ENCODE measurements at regions not wholly inside any gene's neighbourhood (a gene's known extent, or its start where the extent isn't known, plus 50 kb on each side); places are given as distances from the start of the nearest gene placed in this dataset.

- 31 to 34% methylated on average over 3 of the region's 3 CpGs for WGBS, 2 donors
- no peak for DNase-seq
- H3K4me1 ChIP-seq: no peaks in the 10 kb centered on the region
- H3K36me3 ChIP-seq (replicated peaks in 1 of 2; ENCODE audit: insufficient read depth in 1 of 2, low read depth in 2 of 2): no peaks in the 10 kb centered on the region
- H3K27ac ChIP-seq: no peak overlapping the region
- TF ChIP-seq CTCF (IDR thresholded peaks at IDR 0.05) (no peak), POLR2A (IDR thresholded peaks at IDR 0.05) (no peak)
- no peaks in the 10 kb centered on the region for H3K27me3 ChIP-seq
- no peak for ATAC-seq
- H3K9me3 ChIP-seq: no peaks in the 10 kb centered on the region
- intact Hi-C loops (cut with DNase I): no loop called here
- no peak overlapping the region for H3K4me3 ChIP-seq
Observed at GRCh38 chr13:86298725-86299124, 499.5 kb upstream of the SLITRK6 start.

GRCh38 chr13:86299128-86299527, 499.9 kb upstream of the SLITRK6 start:
- ATAC-seq (no peak), DNase-seq (no peak)
- intact Hi-C loops (cut with DNase I): no loop called here
- Histone ChIP-seq H3K36me3 (replicated peaks in 1 of 2; ENCODE audit: insufficient read depth in 1 of 2, low read depth in 2 of 2) (no peaks in the 10 kb centered on the region), H3K27ac (no peak overlapping the region), H3K4me3 (no peak overlapping the region), H3K27me3 (no peaks in the 10 kb centered on the region), H3K9me3 (no peaks in the 10 kb centered on the region), H3K4me1 (no peaks in the 10 kb centered on the region)
- 56 to 62% methylated on average over 2 of the region's 2 CpGs for WGBS, 2 donors
- no peak for TF ChIP-seq CTCF (IDR thresholded peaks at IDR 0.05)
- no peak for TF ChIP-seq POLR2A (IDR thresholded peaks at IDR 0.05)

- no peak overlapping the region for H3K4me3 ChIP-seq
- no peaks in the 10 kb centered on the region for H3K9me3 ChIP-seq
- TF ChIP-seq POLR2A (IDR thresholded peaks at IDR 0.05) (no peak), CTCF (IDR thresholded peaks at IDR 0.05) (no peak)
- H3K27me3 ChIP-seq: no peaks in the 10 kb centered on the region
- intact Hi-C loops (cut with DNase I): no loop called here
- DNase-seq: no peak
- 49 to 53% methylated on average over 1 of the region's 1 CpG for WGBS, 2 donors
- ATAC-seq: no peak
- H3K27ac ChIP-seq: no peak overlapping the region
- no peaks in the 10 kb centered on the region for H3K4me1 ChIP-seq
- no peaks in the 10 kb centered on the region for H3K36me3 ChIP-seq (replicated peaks in 1 of 2; ENCODE audit: insufficient read depth in 1 of 2, low read depth in 2 of 2)
Observed at GRCh38 chr13:86309881-86310280, 510.7 kb upstream of the SLITRK6 start.

- Histone ChIP-seq H3K4me3 (no peak overlapping the region), H3K4me1 (no peaks in the 10 kb centered on the region), H3K9me3 (no peaks in the 10 kb centered on the region), H3K27me3 (no peaks in the 10 kb centered on the region), H3K36me3 (replicated peaks in 1 of 2; ENCODE audit: insufficient read depth in 1 of 2, low read depth in 2 of 2) (no peaks in the 10 kb centered on the region), H3K27ac (no peak overlapping the region)
- ATAC-seq (no peak), DNase-seq (no peak)
- no peak for TF ChIP-seq POLR2A (IDR thresholded peaks at IDR 0.05)
- no peak for TF ChIP-seq CTCF (IDR thresholded peaks at IDR 0.05)
- intact Hi-C loops (cut with DNase I): no loop called here
- WGBS, 2 donors: 70 to 84% methylated on average over 1 of the region's 1 CpG
Observed at GRCh38 chr13:86313421-86313820, 514.2 kb upstream of the SLITRK6 start.

- WGBS, 2 donors: 62 to 68% methylated on average over 3 of the region's 3 CpGs
Observed at GRCh38 chr13:86318450-86318849, 519.2 kb upstream of the SLITRK6 start.

More at GRCh38 chr13:86318450-86318849, 519.2 kb upstream of the SLITRK6 start:
- no peaks in the 10 kb centered on the region for H3K27me3 ChIP-seq
- ATAC-seq (no peak), DNase-seq (no peak)
- TF ChIP-seq CTCF (IDR thresholded peaks at IDR 0.05): no peak
- no peak for TF ChIP-seq POLR2A (IDR thresholded peaks at IDR 0.05)
- no peaks in the 10 kb centered on the region for H3K4me1 ChIP-seq
- no peak overlapping the region for H3K27ac ChIP-seq
- H3K36me3 ChIP-seq (replicated peaks in 1 of 2; ENCODE audit: insufficient read depth in 1 of 2, low read depth in 2 of 2): no peaks in the 10 kb centered on the region
- H3K4me3 ChIP-seq: no peak overlapping the region
- no peaks in the 10 kb centered on the region for H3K9me3 ChIP-seq
- intact Hi-C loops (cut with DNase I): no loop called here

Measured in body of pancreas (tissue), 4 donors.